Left lung (tissue), 4 donors: ENCODE measurements at regions not wholly inside any gene's neighbourhood (a gene's known extent, or its start where the extent isn't known, plus 50 kb on each side); places are given as distances from the start of the nearest gene placed in this dataset.

Experiments used
- ATAC-seq: fragments of 200-7000 bp; cut with Tn5 transposase; one replicate; pipeline ENCODE4 v1.9.1; 2020; ENCODE audit warnings: moderate library complexity
- DNase-seq, 4 donors: peaks; one replicate each; pipeline ENCODE4 v3.0.0-alpha.2; 2013 to 2020
- H3K27ac ChIP-seq, 2 donors: fragments of 200-600 bp; sonication (generic) in 1 of 2; one replicate each; pipeline versions ENCODE4 v1.5.0 to v1.8.0; 2020 to 2021
- H3K27me3 ChIP-seq, 2 donors: fragments of 200-600 bp; sonication (generic) in 1 of 2; one replicate each; pipeline versions ENCODE4 v1.5.0 to v1.8.0; 2020 to 2021
- H3K36me3 ChIP-seq, 2 donors: fragments of 200-600 bp; sonication (generic) in 1 of 2; one replicate each; pipeline versions ENCODE4 v1.5.0 to v1.8.0; 2020 to 2021
- H3K4me1 ChIP-seq, 2 donors: fragments of 200-600 bp; one replicate each; pipeline ENCODE4 v1.8.0; 2021
- H3K4me3 ChIP-seq, 2 donors: fragments of 200-600 bp; sonication (generic) in 1 of 2; one replicate each; pipeline versions ENCODE4 v1.5.0 to v1.8.0; 2020 to 2021; ENCODE audit warnings: mild to moderate bottlenecking in 1 of 2
- H3K9me3 ChIP-seq, 2 donors: fragments of 200-600 bp; sonication (generic) in 1 of 2; one replicate each; pipeline versions ENCODE4 v1.5.0 to v1.8.0; 2020 to 2021
- intact Hi-C, 2 donors: fragments of 100-400 bp; cut with DNase I; formaldehyde crosslinking; loops; one replicate each; pipeline versions ENCODE4 v1.11.2 to v1.14.2; 2022
- TF ChIP-seq, protein P1 (sequence below), 2 donors: fragments of 200-600 bp; sonication (generic) in 1 of 2; IDR thresholded peaks; one replicate each; pipeline versions ENCODE4 v1.5.0 to v1.8.0; 2021; ENCODE audit warnings: antibody characterized with exemption in 2 of 2
- donor health status: DM: no; HTN: yes; CAD: no.
- donor health status: DM: no; HTN: no; CAD: no.

DNA sequence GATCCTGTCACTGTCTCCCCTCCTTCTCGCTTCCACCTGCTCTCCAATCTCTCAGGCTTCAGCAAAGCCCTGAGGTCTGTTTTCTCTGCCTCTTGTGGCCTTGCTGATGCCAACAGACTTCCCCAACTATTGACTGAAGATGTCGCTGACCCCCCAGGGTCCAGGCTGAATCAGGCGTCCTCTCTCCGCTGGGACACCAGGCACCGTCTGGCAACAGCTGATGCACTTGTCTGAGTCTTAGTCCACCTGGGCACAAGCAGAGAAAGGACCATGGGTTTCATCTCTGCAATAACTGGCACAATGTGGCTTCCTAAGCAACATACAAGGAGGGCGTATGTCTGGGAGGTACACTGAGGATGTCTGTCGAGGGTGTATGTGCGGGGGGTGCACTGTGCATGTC lies 248.7 kb upstream of the MYT1L start:
- TF ChIP-seq, protein P1, sequence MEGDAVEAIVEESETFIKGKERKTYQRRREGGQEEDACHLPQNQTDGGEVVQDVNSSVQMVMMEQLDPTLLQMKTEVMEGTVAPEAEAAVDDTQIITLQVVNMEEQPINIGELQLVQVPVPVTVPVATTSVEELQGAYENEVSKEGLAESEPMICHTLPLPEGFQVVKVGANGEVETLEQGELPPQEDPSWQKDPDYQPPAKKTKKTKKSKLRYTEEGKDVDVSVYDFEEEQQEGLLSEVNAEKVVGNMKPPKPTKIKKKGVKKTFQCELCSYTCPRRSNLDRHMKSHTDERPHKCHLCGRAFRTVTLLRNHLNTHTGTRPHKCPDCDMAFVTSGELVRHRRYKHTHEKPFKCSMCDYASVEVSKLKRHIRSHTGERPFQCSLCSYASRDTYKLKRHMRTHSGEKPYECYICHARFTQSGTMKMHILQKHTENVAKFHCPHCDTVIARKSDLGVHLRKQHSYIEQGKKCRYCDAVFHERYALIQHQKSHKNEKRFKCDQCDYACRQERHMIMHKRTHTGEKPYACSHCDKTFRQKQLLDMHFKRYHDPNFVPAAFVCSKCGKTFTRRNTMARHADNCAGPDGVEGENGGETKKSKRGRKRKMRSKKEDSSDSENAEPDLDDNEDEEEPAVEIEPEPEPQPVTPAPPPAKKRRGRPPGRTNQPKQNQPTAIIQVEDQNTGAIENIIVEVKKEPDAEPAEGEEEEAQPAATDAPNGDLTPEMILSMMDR (IDR thresholded peaks at IDR 0.05) = no peak
- Histone ChIP-seq H3K36me3 (no peaks in the 10 kb centered on the region), H3K4me3 (no peak overlapping the region), H3K27me3 (peaks cover 0 to 2% of the 10 kb centered on the region in 2 donors), H3K27ac (no peak overlapping the region), H3K4me1 (no peaks in the 10 kb centered on the region), H3K9me3 (no peaks in the 10 kb centered on the region)
- intact Hi-C loops = no loop called here
- no peak for ATAC-seq
- no peak for DNase-seq

DNA sequence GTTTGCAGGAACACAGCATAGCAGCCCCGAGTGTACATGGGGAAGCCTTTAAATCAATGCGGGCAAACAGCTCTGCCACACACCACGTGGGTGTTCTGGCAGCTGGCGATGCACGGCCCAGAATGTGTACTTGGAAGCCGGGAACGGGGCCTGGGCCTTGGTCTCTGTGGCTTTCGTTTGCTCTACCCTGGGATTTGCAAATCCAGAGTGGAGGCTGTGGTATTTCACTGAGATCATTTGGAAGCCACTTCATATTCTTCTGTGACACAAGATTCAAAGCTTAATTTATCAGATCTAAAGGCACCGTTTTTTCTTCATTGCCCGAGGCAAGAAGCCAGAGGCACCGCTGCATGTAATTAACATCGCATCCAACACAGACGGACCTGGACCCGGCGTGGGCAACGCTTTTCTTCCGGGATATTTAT lies 246.3 kb upstream of the MYT1L start:
- H3K4me1 ChIP-seq = no peaks in the 10 kb centered on the region
- H3K4me3 ChIP-seq = no peak overlapping the region
- H3K9me3 ChIP-seq = peaks cover 0 to 3% of the 10 kb centered on the region in 2 donors
- intact Hi-C loops = no loop called here
- DNase-seq = no peak
- no peak for ATAC-seq
- H3K27ac ChIP-seq = no peak overlapping the region
- H3K36me3 ChIP-seq = no peaks in the 10 kb centered on the region
- TF ChIP-seq, protein P1 (IDR thresholded peaks at IDR 0.05) = no peak
- H3K27me3 ChIP-seq = peaks cover 0 to 9% of the 10 kb centered on the region in 2 donors

DNA sequence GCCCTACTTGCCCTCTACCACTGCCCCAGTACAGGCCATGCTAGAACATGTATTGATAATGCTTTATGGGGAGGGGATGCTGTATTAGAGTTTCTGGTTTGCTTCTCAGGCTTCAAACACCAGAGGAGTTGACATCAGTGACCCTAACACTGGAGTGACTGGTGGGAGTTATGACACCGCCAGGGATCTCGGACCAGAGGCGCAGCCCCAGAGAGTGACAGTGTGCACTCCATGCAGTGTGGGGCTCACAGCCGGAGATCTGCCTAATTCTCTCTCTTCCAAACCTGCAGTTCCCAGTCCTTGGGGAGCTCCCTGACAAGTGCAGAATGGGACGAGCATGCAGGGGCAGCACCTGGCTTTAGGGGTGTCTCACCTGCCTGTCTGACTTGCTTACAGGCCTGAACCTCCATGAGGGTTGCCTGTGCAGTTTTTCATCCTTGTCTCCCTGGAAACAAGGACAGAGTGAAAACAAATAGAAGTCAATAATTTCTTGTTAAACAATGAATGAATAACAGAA lies 244.9 kb upstream of the MYT1L start:
- ATAC-seq (no peak), DNase-seq (no peak)
- intact Hi-C loops = no loop called here
- Histone ChIP-seq H3K36me3 (no peaks in the 10 kb centered on the region), H3K27me3 (peaks cover 0 to 9% of the 10 kb centered on the region in 2 donors), H3K27ac (no peak overlapping the region), H3K9me3 (peaks cover 0 to 3% of the 10 kb centered on the region in 2 donors), H3K4me3 (no peak overlapping the region), H3K4me1 (no peaks in the 10 kb centered on the region)
- TF ChIP-seq, protein P1 (IDR thresholded peaks at IDR 0.05) = no peak

DNA sequence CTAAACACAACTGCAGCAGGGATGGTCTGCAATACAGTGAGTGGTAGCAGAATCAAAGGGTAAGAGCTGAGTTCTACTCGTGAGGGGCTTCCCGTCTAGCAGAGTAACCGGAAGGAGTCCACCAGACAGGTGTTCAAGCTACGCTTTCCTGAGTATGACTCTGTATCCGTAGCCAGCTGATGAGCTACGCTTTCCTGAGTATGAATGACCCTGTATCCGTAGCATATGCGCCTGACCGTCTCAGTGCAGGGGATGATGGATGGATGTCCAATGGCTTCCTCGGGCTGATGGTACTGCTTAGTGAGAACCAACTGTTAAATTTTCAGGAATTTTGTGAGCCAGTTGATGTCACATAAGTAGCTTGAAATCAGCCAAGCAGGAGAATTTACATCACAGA lies 244.1 kb upstream of the MYT1L start:
- ATAC-seq (no peak), DNase-seq (no peak)
- Histone ChIP-seq H3K36me3 (no peaks in the 10 kb centered on the region), H3K9me3 (peaks cover 0 to 3% of the 10 kb centered on the region in 2 donors), H3K4me3 (no peak overlapping the region), H3K4me1 (no peaks in the 10 kb centered on the region), H3K27me3 (peaks cover 0 to 9% of the 10 kb centered on the region in 2 donors), H3K27ac (no peak overlapping the region)
- intact Hi-C loops = no loop called here
- TF ChIP-seq, protein P1 (IDR thresholded peaks at IDR 0.05) = no peak

DNA sequence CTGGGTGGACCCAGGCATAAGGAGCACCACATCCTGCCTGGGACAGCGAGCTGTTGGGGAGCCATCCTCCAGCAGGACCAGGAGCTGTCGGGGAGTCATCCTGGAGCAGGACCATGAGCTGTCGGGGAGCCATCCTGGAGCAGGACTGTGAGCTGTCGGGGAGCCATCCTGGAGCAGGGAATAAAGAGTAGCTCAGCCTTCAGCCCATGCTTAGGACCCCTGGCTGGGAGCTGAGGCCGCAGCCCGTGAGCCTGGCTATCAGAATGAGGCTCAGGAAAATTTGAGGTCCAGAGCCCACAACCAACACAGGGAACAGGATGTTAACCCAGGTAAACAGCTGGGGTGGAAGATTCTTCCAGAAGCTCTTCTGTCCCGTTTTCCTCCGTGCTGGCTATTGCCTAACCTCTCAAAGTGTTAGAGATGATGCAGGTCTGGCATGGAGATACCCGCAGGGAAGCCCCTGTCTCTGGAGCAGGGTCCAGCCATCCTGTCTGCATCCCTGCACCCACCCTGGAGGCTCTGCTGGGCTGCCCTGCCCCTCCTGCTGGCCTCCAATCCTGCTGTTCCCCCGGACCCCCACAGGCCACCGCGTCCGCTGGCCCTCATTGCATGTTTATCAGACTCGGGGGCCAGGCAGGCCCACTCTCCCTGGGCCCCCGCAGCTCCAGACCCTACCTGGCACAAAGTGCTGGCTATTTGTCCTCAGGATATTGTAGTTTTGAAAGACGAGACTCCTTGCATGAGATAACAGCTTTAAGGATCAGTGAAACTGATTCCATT lies 243.5 kb upstream of the MYT1L start:
- Histone ChIP-seq H3K27ac (no peak overlapping the region), H3K36me3 (no peaks in the 10 kb centered on the region), H3K4me3 (no peak overlapping the region), H3K27me3 (peaks cover 0 to 9% of the 10 kb centered on the region in 2 donors), H3K4me1 (no peaks in the 10 kb centered on the region), H3K9me3 (peaks cover 0 to 3% of the 10 kb centered on the region in 2 donors)
- intact Hi-C loops = no loop called here
- TF ChIP-seq, protein P1 (IDR thresholded peaks at IDR 0.05) = no peak
- no peak for DNase-seq
- ATAC-seq = no peak
